Spleen (tissue), 11 donors: ENCODE measurements at regions not wholly inside any gene's neighbourhood (a gene's known extent, or its start where the extent isn't known, plus 50 kb on each side); places are given as distances from the start of the nearest gene placed in this dataset.
A peak's percentile ranks its signal among the peaks of the same experiment; 100 is the strongest.
"Not testable (repeated sequence)": the region's sequence is repeated elsewhere in the genome, so short reads cannot be mapped to it uniquely, and the experiment has no call there.

Source experiments
- DNase-seq: peaks from one replicate; pipeline ENCODE4 v3.0.0-alpha.2; 2020
- H3K27ac ChIP-seq, 8 donors: fragments of 200-600 bp; sonication (generic) in 7 of 8; 1 replicate in 4 of 8; 2 replicates in 4 of 8; pipeline versions ENCODE4 v1.5.0 to v1.8.0; 2016 to 2021; ENCODE audit warnings: inconsistent platforms in 4 of 8, mild to moderate bottlenecking in 4 of 8, moderate library complexity in 1 of 8
- H3K27me3 ChIP-seq, 7 donors: fragments of 200-600 bp; sonication (generic) in 6 of 7; replicated peaks in 1 of 7; 1 replicate in 4 of 7; 2 replicates in 3 of 7; pipeline versions ENCODE4 v1.5.0 to v1.8.0; 2016 to 2021; ENCODE audit warnings: inconsistent platforms in 3 of 7, mild to moderate bottlenecking in 1 of 7
- H3K36me3 ChIP-seq, 6 donors: fragments of 200-600 bp; sonication (generic) in 5 of 6; 1 replicate in 4 of 6; 2 replicates in 2 of 6; pipeline versions ENCODE4 v1.5.0 to v1.8.0; 2016 to 2021; ENCODE audit warnings: inconsistent platforms in 2 of 6
- H3K4me1 ChIP-seq, 6 donors: fragments of 200-600 bp; sonication (generic) in 5 of 6; 1 replicate in 3 of 6; 2 replicates in 3 of 6; pipeline versions ENCODE4 v1.5.0 to v1.8.0; 2016 to 2021; ENCODE audit warnings: inconsistent platforms in 3 of 6
- H3K4me3 ChIP-seq, 8 donors: fragments of 200-600 bp; sonication (generic) in 7 of 8; 1 replicate in 4 of 8; 2 replicates in 4 of 8; pipeline versions ENCODE4 v1.5.0 to v1.8.0; 2016 to 2021; ENCODE audit warnings: inconsistent platforms in 4 of 8, mild to moderate bottlenecking in 4 of 8, moderate library complexity in 2 of 8
- H3K9me3 ChIP-seq, 8 donors: fragments of 200-600 bp; sonication (generic) in 7 of 8; 1 replicate in 4 of 8; 2 replicates in 4 of 8; pipeline versions ENCODE4 v1.5.0 to v1.8.0; 2016 to 2021; ENCODE audit warnings: inconsistent platforms in 4 of 8
- POLR2A ChIP-seq, 3 donors: fragments of 450-650 bp; IDR thresholded peaks; one replicate each; pipeline ENCODE4 v1.5.1; 2017; ENCODE audit warnings: antibody characterized with exemption in 3 of 3, mild to moderate bottlenecking in 1 of 3
- POLR2AphosphoS5 ChIP-seq, 3 donors: sonication (generic); formaldehyde crosslinking; IDR thresholded peaks; one replicate each; pipeline ENCODE4 v1.5.1; 2017; ENCODE audit warnings: antibody characterized with exemption in 3 of 3
- WGBS, 5 donors: extraction: QIAGEN DNeasy Blood & Tissue Kit in 3 of 5; methylation state at CpG; one replicate each; pipeline versions ENCODE4 v1.1.5 to v1.1.7; 2013 to 2018; 5-methylcytosine and 5-hydroxymethylcytosine counted together
- intact Hi-C: fragments of 100-400 bp; cut with DNase I; formaldehyde crosslinking; loops from one replicate; pipeline ENCODE4 v1.15.0; 2023; ENCODE audit warnings: low total_unique reads
- TF ChIP-seq, protein P1 (sequence below), 11 experiments: fragments of 200-600 bp in 7 of 11; fragments of 450-650 bp in 4 of 11; sonication (generic) in 4 of 11; IDR thresholded peaks in 8 of 11; conservative IDR thresholded peaks in 3 of 11; 1 replicate in 7 of 11; 2 replicates in 4 of 11; pipeline versions ENCODE4 v1.4.0 to v1.8.0; 2016 to 2021; ENCODE audit warnings: antibody characterized with exemption in 11 of 11, inconsistent platforms in 4 of 11, mild to moderate bottlenecking in 1 of 11
- donor health status: healthy with polysubstance abuse.
- donor health status: DM: no; HTN: no; CAD: no; lungs with moderate emphysema.
- donor health status: DM: no; HTN: no; CAD: no.
- donor health status: Bipolar disorder and iron deficiency.
- donor health status: healthy.
- donor health status: DM: no; HTN: no; CAD: no.
- donor health status: DM: yes; HTN: yes; CAD: no.

DNA sequence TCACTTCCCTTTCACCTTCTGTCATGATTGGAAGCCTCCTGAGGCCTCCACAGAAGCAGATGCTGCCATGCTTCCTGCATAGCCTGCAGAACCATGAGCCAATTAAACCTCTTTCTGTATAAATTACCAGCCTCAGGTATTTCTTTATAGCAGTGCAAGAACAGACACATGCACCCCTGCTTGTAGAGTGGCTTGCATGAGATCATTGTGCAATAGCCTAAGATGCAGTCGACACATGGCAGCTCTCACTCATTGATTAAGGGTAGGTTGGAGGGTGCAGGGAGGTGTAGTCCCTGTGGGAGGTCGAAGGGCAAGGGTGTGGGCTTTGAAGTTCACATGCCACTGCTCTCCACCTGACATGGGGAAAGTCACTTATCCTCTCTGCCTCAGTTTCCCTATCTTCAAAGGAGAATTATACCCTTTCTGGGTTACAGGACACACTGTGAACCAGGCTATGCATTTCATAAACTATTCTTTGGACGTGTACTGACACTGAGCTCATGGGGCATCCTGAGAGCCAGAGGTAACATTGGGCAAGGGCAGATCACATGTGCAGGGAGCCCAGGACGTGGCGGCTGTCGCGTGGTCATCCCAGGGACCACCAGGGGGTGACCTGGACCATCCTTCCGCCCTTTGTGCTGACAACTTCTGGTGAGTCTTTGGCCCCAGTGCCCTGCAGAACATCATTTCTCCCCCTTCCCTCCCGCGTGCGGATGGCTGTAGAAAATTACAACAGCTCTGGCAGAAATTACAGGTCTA lies 69.2 kb upstream of the SHANK2 start:
- peaks cover 0 to 38% (median 29%) of the 10 kb centered on the region in 8 donors for H3K9me3 ChIP-seq
- peaks cover 0 to 4% (median 0%) of the 10 kb centered on the region in 7 donors for H3K27me3 ChIP-seq
- 78 to 87% (median 82%) methylated on average over 8 to 11 of the region's 11 CpGs for WGBS, 5 donors
- no peak overlapping the region for H3K27ac ChIP-seq
- intact Hi-C loops: no loop called here
- TF ChIP-seq POLR2AphosphoS5 (IDR thresholded peaks at IDR 0.05): no peak
- H3K4me3 ChIP-seq: no peak overlapping the region
- peak; percentile 31 for DNase-seq
- no peaks in the 10 kb centered on the region for H3K4me1 ChIP-seq
- H3K36me3 ChIP-seq: no peaks in the 10 kb centered on the region

DNA sequence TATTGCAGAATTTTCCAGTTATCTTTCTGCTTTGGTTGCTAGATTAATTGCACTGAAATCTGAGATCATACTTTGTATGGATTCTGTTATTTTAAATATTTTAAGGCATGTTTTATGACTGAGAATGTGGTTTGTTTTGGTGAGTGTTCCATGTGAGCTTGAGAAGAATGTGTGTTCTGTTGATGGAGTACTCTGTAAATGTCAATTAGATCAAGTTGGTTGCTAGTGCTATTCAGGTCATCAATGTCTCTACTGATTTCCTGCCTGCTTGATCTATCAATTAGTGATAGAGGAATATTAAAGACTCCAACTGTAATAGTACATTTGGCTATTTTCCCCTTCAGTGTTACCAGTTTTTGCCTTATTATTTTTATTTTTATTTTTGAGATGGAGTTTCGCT lies 64.3 kb upstream of the SHANK2 start:
- Histone ChIP-seq H3K4me1 (no peaks in the 10 kb centered on the region), H3K36me3 (no peaks in the 10 kb centered on the region), H3K27me3 (peaks cover 0 to 4% (median 0%) of the 10 kb centered on the region in 7 donors), H3K4me3 (no peak overlapping the region), H3K9me3 (peaks cover 3 to 46% (median 35%) of the 10 kb centered on the region in 8 donors), H3K27ac (no peak overlapping the region)
- WGBS, 5 donors: 88 to 100% (median 93%) methylated on average over 1 of the region's 1 CpG
- DNase-seq: no peak
- intact Hi-C loops: no loop called here
- TF ChIP-seq POLR2A (IDR thresholded peaks at IDR 0.05) (no peak), POLR2AphosphoS5 (IDR thresholded peaks at IDR 0.05) (no peak)
- TF ChIP-seq, protein P1, sequence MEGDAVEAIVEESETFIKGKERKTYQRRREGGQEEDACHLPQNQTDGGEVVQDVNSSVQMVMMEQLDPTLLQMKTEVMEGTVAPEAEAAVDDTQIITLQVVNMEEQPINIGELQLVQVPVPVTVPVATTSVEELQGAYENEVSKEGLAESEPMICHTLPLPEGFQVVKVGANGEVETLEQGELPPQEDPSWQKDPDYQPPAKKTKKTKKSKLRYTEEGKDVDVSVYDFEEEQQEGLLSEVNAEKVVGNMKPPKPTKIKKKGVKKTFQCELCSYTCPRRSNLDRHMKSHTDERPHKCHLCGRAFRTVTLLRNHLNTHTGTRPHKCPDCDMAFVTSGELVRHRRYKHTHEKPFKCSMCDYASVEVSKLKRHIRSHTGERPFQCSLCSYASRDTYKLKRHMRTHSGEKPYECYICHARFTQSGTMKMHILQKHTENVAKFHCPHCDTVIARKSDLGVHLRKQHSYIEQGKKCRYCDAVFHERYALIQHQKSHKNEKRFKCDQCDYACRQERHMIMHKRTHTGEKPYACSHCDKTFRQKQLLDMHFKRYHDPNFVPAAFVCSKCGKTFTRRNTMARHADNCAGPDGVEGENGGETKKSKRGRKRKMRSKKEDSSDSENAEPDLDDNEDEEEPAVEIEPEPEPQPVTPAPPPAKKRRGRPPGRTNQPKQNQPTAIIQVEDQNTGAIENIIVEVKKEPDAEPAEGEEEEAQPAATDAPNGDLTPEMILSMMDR (IDR thresholded peaks at IDR 0.05 in 8 of 11, conservative IDR thresholded peaks at IDR 0.05 in 3 of 11): no peak

DNA sequence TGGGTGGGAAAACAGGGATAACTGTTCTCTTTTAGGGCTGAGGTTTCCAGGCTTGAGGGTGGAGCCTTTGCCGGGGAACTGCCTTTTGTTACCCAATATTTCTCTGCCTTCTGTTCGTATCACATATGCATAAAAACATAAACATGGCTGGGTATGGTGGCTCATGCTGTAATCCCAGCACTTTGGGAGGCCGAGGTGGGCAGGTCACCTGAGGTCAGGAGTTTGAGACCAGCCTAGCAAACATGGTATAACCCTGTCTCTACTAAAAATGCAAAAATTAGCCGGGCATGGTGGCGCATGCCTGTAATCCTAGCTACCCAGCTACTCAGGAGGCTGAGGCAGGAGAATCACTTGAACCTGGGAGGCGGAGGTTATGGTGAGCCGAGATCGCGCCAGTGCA lies 60.2 kb upstream of the SHANK2 start:
- H3K4me3 ChIP-seq, H3K27me3 ChIP-seq, H3K4me1 ChIP-seq, H3K36me3 ChIP-seq, intact Hi-C loops, H3K27ac ChIP-seq: not testable (repeated sequence)
- H3K9me3 ChIP-seq: peaks cover 3 to 20% (median 17%) of the 10 kb centered on the region in 8 donors
- peak; percentile 7 for DNase-seq
- WGBS, 5 donors: 79 to 89% (median 84%) methylated on average over 9 of the region's 9 CpGs

DNA sequence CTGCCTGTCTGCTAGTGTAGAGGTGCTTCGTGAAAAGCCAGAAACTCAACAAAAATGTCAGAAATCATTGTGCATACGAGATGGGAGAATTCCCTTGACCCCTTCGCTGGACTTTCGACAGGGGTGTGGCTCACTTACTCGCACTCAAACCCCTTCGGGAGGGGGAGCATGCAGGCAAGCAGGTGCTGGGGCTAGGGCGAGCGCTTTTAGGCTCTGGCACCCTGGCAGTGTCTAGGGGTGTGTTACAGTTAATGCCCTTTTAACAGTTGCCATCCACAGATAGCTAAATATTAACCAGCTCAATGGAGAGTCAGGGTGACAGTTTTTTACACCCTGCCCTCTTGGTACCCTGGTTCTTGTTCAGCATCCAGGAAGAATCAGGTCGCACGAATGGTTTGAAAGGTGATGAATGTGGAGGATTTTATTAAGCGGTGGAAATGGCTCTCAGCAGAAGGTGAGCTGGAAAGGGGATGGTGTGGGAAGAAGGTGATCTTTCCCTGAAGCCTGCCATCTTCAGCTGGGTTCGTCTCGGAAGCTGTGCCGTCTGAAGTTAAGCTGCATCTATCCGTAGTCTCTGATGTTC lies 59.6 kb upstream of the SHANK2 start:
- no peak for TF ChIP-seq POLR2AphosphoS5 (IDR thresholded peaks at IDR 0.05)
- TF ChIP-seq POLR2A (IDR thresholded peaks at IDR 0.05): no peak
- TF ChIP-seq, protein P1 (IDR thresholded peaks at IDR 0.05 in 8 of 11, conservative IDR thresholded peaks at IDR 0.05 in 3 of 11): no peak
- peak; percentile 41 for DNase-seq
- H3K9me3 ChIP-seq: peaks cover 3 to 14% (median 11%) of the 10 kb centered on the region in 8 donors
- no peak overlapping the region for H3K4me3 ChIP-seq
- H3K27me3 ChIP-seq: no peaks in the 10 kb centered on the region
- intact Hi-C loops: no loop called here
- WGBS, 5 donors: 79 to 84% (median 82%) methylated on average over 15 of the region's 15 CpGs
- no peaks in the 10 kb centered on the region for H3K4me1 ChIP-seq
- H3K36me3 ChIP-seq: no peaks in the 10 kb centered on the region
- H3K27ac ChIP-seq: no peak overlapping the region

DNA sequence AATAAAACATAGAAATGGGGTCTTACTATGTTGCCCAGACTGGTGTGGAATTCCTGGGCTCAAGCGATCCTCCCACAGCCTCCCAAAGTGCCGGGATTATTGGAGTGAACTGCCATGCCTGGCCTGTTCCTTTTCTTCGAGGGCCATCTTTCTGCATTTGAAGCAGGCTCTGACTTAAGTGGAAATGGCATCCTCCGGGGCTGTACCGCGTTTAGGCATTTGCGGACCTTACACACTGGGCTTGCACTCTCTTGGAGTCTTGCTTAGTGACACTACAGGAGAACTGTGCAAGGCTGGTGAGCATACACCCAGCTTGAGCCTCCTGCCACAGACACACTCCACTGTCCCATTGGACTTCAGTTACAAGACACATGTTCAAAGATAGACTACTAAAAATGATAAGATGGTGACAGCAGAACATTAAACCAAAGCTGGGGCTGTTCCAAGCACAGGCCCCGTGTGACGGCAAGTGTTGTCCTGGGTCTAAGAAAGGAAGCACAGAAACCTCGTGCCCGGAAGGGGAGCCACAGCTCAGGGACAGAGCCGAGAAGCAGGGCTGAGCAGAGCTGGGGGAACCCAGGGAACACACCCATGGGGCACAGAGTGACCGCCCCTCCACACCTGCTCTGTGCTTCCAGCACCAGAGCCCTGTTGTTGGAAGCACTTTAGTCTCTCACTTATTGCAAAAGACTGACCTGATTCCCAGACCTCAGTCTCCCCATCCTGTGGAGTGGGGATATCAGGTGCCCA lies 59.0 kb upstream of the SHANK2 start:
- 85 to 94% (median 88%) methylated on average over 13 of the region's 13 CpGs for WGBS, 5 donors
- H3K4me3 ChIP-seq: no peak overlapping the region
- peaks cover 2 to 7% (median 5%) of the 10 kb centered on the region in 8 donors for H3K9me3 ChIP-seq
- H3K27ac ChIP-seq: no peak overlapping the region
- H3K36me3 ChIP-seq: no peaks in the 10 kb centered on the region
- no peaks in the 10 kb centered on the region for H3K4me1 ChIP-seq
- DNase-seq: peak; percentile 19
- no peaks in the 10 kb centered on the region for H3K27me3 ChIP-seq
- intact Hi-C loops: no loop called here
- TF ChIP-seq POLR2A (IDR thresholded peaks at IDR 0.05) (no peak), POLR2AphosphoS5 (IDR thresholded peaks at IDR 0.05) (no peak)
- TF ChIP-seq, protein P1 (IDR thresholded peaks at IDR 0.05 in 8 of 11, conservative IDR thresholded peaks at IDR 0.05 in 3 of 11): no peak
